HCT116 (cell line): ENCODE measurements at regions not wholly inside any gene's neighbourhood (a gene's known extent, or its start where the extent isn't known, plus 50 kb on each side); places are given as distances from the start of the nearest gene placed in this dataset.

Experiments
- ATAC-seq: fragments of 200-7000 bp; cut with Tn5 transposase; 2 replicates; pipeline ENCODE4 v1.9.1; 2020; ENCODE audit warnings: mild to moderate bottlenecking, moderate library complexity
- BruUV-seq: library from RNA; stranded (reverse); fragments of 400-500 nt; replicated peaks from 2 replicates; lab custom pipeline; 2021; lab: Mats Ljungman, UMichigan
- CTCF ChIA-PET: fragments of 300-600 bp; sonication (Branson Sonifier 250); formaldehyde crosslinking; loops from one replicate; lab custom pipeline; 2021; ENCODE audit warnings: antibody characterized with exemption; lab: Charles Lee
- POLR2A ChIA-PET: fragments of 300-600, 350-600 bp; sonication (Branson Sonifier 250); formaldehyde crosslinking; loops from one replicate; lab custom pipeline; 2021; ENCODE audit warnings: antibody characterized with exemption; lab: Charles Lee
- RAD21 ChIA-PET, 2 experiments: fragments of 300-600 bp; sonication (Branson Sonifier 250); formaldehyde crosslinking; loops; one replicate each; lab custom pipeline; 2023; ENCODE audit warnings: low total read pairs in 2 of 2; ENCODE audit not compliant: uncharacterized antibody in 2 of 2, unreplicated experiment in 2 of 2, low non-redundant PET in 1 of 2; lab: Charles Lee
- DNase-seq: peaks from one replicate; pipeline ENCODE4 v3.0.0-alpha.2; 2010; ENCODE audit warnings: low read depth, low spot score
- H2AFZ ChIP-seq: fragments of 200-600 bp; shearing (Covaris generic), sonication (generic); 2 replicates; pipeline ENCODE4 v1.6.1; 2017; ENCODE audit warnings: low read depth, mixed run types, mixed read lengths, antibody characterized with exemption, low read length; ENCODE audit not compliant: poor library complexity, severe bottlenecking
- H3K27ac ChIP-seq: 2 replicates; pipeline ENCODE4 v1.5.1; 2012; ENCODE audit warnings: low read depth, low read length
- H3K27me3 ChIP-seq: fragments of 200-600 bp; sonication (generic); 2 replicates; pipeline ENCODE4 v1.6.1; 2016; ENCODE audit warnings: mixed run types, low read length, mixed read lengths; ENCODE audit not compliant: insufficient read depth
- H3K36me3 ChIP-seq, 2 experiments: fragments of 200-500 bp in 1 of 2; fragments of 200-600 bp in 1 of 2; sonication (Bioruptor generic) in 1 of 2; sonication (generic) in 1 of 2; 2 replicates each; pipeline versions ENCODE4 v1.5.1 to v1.6.1; 2014 to 2016; ENCODE audit warnings: low read length in 2 of 2, inconsistent platforms in 1 of 2, mixed read lengths in 1 of 2, mixed run types in 1 of 2; ENCODE audit not compliant: insufficient read depth in 2 of 2, control insufficient read depth in 1 of 2
- H3K4me1 ChIP-seq, 2 experiments: fragments of 200-600 bp in 1 of 2; sonication (generic) in 1 of 2; 2 replicates each; pipeline versions ENCODE4 v1.5.1 to v1.6.1; 2012 to 2017; ENCODE audit warnings: low read length in 2 of 2, inconsistent platforms in 1 of 2, mild to moderate bottlenecking in 1 of 2, mixed read lengths in 1 of 2, mixed run types in 1 of 2, moderate library complexity in 1 of 2; ENCODE audit not compliant: insufficient read depth in 2 of 2, control insufficient read depth in 1 of 2
- H3K4me2 ChIP-seq: fragments of 200-600 bp; sonication (generic); 2 replicates; pipeline ENCODE4 v1.6.1; 2017; ENCODE audit warnings: mixed run types, low read length, mixed read lengths
- H3K4me3 ChIP-seq, 2 experiments: fragments of 200-600 bp in 1 of 2; sonication (generic) in 1 of 2; replicated peaks in 1 of 2; 2 replicates each; pipeline ENCODE4 v1.5.1; 2011 to 2016; ENCODE audit warnings: low read length in 2 of 2, control low read depth in 1 of 2, low read depth in 1 of 2, mild to moderate bottlenecking in 1 of 2, mixed read lengths in 1 of 2, mixed run types in 1 of 2
- H3K79me2 ChIP-seq: fragments of 200-600 bp; sonication (generic); 2 replicates; pipeline ENCODE4 v1.6.1; 2017; ENCODE audit warnings: mild to moderate bottlenecking, mixed run types, low read length, moderate library complexity, mixed read lengths; ENCODE audit not compliant: insufficient read depth
- H3K9ac ChIP-seq: fragments of 200-600 bp; sonication (generic); 2 replicates; pipeline ENCODE4 v1.6.1; 2016; ENCODE audit warnings: low read length, mixed read lengths
- H3K9me2 ChIP-seq: fragments of 200-600 bp; sonication (generic), shearing (Covaris generic); 2 replicates; pipeline ENCODE4 v1.6.1; 2017; ENCODE audit warnings: mixed run types, mild to moderate bottlenecking, moderate library complexity; ENCODE audit not compliant: insufficient read depth
- H3K9me3 ChIP-seq, 2 experiments: fragments of 200-500 bp in 1 of 2; fragments of 200-600 bp in 1 of 2; sonication (Bioruptor generic) in 1 of 2; sonication (generic) in 1 of 2; 2 replicates each; pipeline ENCODE4 v1.6.1; 2014 to 2017; ENCODE audit warnings: low read length in 2 of 2, mixed read lengths in 2 of 2, inconsistent platforms in 1 of 2, low read depth in 1 of 2, mild to moderate bottlenecking in 1 of 2, mixed run types in 1 of 2, moderate library complexity in 1 of 2; ENCODE audit not compliant: control insufficient read depth in 1 of 2, insufficient read depth in 1 of 2
- H4K20me1 ChIP-seq: fragments of 200-600 bp; sonication (generic), shearing (Covaris generic); 2 replicates; pipeline ENCODE4 v1.6.1; 2017; ENCODE audit warnings: mixed run types, mild to moderate bottlenecking, moderate library complexity; ENCODE audit not compliant: insufficient read depth
- EGR1 ChIP-seq: IDR thresholded peaks from 2 replicates; pipeline ENCODE4 v1.6.1; 2012; ENCODE audit warnings: low read depth
- EZH2 ChIP-seq: fragments of 200-600 bp; sonication (generic); IDR thresholded peaks from 2 replicates; pipeline ENCODE4 v1.6.1; 2017; ENCODE audit warnings: antibody characterized with exemption, mixed run types
- POLR2AphosphoS5 ChIP-seq: IDR thresholded peaks from 2 replicates; pipeline ENCODE4 v1.6.1; 2011; ENCODE audit warnings: mild to moderate bottlenecking, low read depth, low read length, moderate library complexity
- RAD21 ChIP-seq: IDR thresholded peaks from 2 replicates; pipeline ENCODE4 v1.6.1; 2012; ENCODE audit warnings: low read depth, mild to moderate bottlenecking
- SIN3A ChIP-seq: IDR thresholded peaks from 2 replicates; pipeline ENCODE4 v1.6.1; 2012; ENCODE audit warnings: low read depth
- SRF ChIP-seq: IDR thresholded peaks from 2 replicates; pipeline ENCODE4 v1.6.1; 2012; ENCODE audit warnings: low read depth
- ZBTB33 ChIP-seq: IDR thresholded peaks from 2 replicates; pipeline ENCODE4 v1.6.1; 2011; ENCODE audit warnings: mild to moderate bottlenecking, low read length, moderate library complexity; ENCODE audit not compliant: insufficient replicate concordance; ENCODE audit errors: extremely low read depth
- intact Hi-C: fragments of 100-400 bp; cut with micrococcal nuclease; formaldehyde crosslinking; loops from 2 replicates; pipeline ENCODE4 v1.10.0; 2022

DNA sequence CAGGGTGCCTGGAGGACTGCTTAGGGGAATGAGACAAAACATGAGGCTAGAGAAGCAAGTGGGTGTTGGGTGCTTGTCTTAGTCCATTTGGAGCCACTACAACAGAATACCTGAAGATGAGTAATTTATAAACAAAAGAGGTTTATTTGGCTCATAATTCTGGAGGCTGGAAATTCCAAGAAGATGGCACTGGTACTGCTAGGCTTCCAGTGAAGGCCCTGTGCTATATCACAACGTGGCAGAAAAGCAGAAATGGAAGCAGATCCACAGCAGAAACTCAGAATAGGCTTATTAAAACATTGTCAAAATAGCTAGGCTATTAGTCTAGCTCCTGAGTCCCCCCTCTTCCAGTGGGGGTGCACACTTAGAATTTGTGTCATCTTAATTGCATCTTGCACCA, 701.7 kb downstream of the RWDD3 start:
- H3K4me2 ChIP-seq, result no peak overlapping the region
- TF ChIP-seq SRF (no peak), EGR1 (no peak)

GRCh38 chr1:95941121-95941798, 707.2 kb downstream of the RWDD3 start:
- no peaks in the 10 kb centered on the region for H3K27me3 ChIP-seq
- H3K36me3 ChIP-seq, result no peaks in the 10 kb centered on the region
- H2AFZ ChIP-seq, result no peak overlapping the region
- no peaks in the 10 kb centered on the region for H4K20me1 ChIP-seq
- no peaks in the 10 kb centered on the region for H3K9me3 ChIP-seq
- ChIA-PET POLR2A (no interaction called here), RAD21 (no interaction called here), CTCF (no interaction called here)
- intact Hi-C loops, result no loop called here
- no peak overlapping the region for H3K4me2 ChIP-seq
- no peak for ATAC-seq
- H3K9ac ChIP-seq, result no peak overlapping the region
- no peak for DNase-seq
- TF ChIP-seq POLR2AphosphoS5 (no peak), SIN3A (no peak), ZBTB33 (no peak), EZH2 (no peak), SRF (no peak), RAD21 (no peak)
- no peaks in the 10 kb centered on the region for H3K79me2 ChIP-seq
- no TSS peak for BruUV-seq
- H3K9me2 ChIP-seq, result no peaks in the 10 kb centered on the region
- H3K27ac ChIP-seq, result no peak overlapping the region
- no peaks in the 10 kb centered on the region for H3K4me1 ChIP-seq
- H3K4me3 ChIP-seq, result no peak overlapping the region

More for the DNA sequence above, 701.7 kb downstream of the RWDD3 start:
- ChIA-PET POLR2A (no interaction called here), RAD21 (no interaction called here), CTCF (no interaction called here)
- DNase-seq (no peak), ATAC-seq (no peak)
- H3K36me3 ChIP-seq, result no peaks in the 10 kb centered on the region
- no peak overlapping the region for H3K4me3 ChIP-seq
- no peaks in the 10 kb centered on the region for H4K20me1 ChIP-seq
- no peaks in the 10 kb centered on the region for H3K9me3 ChIP-seq
- no peak overlapping the region for H2AFZ ChIP-seq
- no peaks in the 10 kb centered on the region for H3K4me1 ChIP-seq
- no TSS peak for BruUV-seq
- intact Hi-C loops, result no loop called here
- no peak overlapping the region for H3K27ac ChIP-seq
- no peaks in the 10 kb centered on the region for H3K79me2 ChIP-seq
- no peak overlapping the region for H3K9ac ChIP-seq
- no peaks in the 10 kb centered on the region for H3K27me3 ChIP-seq
- no peaks in the 10 kb centered on the region for H3K9me2 ChIP-seq
